HCT116 (cell line): ENCODE measurements at regions not wholly inside any gene's neighbourhood (a gene's known extent, or its start where the extent isn't known, plus 50 kb on each side); places are given as distances from the start of the nearest gene placed in this dataset.

Experiments
- JUND ChIP-seq: IDR thresholded peaks from 2 replicates; pipeline ENCODE4 v1.6.1; 2012
- SP1 ChIP-seq: IDR thresholded peaks from 2 replicates; pipeline ENCODE4 v1.6.1; 2012; ENCODE audit warnings: low read depth

DNA sequence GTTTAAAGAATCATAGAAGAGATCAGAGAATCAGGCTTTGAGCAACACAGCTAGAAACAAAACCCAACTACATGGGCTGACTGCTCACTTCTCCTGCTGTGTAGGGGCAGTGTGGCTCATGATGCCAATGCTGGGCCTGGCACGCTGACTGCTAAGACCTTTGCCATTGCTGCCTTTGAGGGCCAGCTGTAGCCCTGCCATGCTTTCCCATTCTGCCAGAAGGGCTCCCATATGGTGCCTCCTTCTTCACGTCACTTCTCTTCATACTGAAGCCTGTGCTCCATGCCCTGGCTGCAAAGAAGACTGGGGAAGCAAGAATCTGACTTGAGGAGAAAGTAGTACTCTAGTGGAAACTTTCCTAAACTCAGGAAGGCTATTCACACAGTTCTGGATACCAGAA is 232.9 kb downstream of the UTP18 start:
- TF ChIP-seq SP1: no peak
- no peak for TF ChIP-seq JUND
